HCT116 (cell line): ENCODE measurements at regions not wholly inside any gene's neighbourhood (a gene's known extent, or its start where the extent isn't known, plus 50 kb on each side); places are given as distances from the start of the nearest gene placed in this dataset.

Experiments used
- ATAC-seq: fragments of 200-7000 bp; cut with Tn5 transposase; 2 replicates; pipeline ENCODE4 v1.9.1; 2020; ENCODE audit warnings: mild to moderate bottlenecking, moderate library complexity
- BruUV-seq: library from RNA; stranded (reverse); fragments of 400-500 nt; replicated peaks from 2 replicates; lab custom pipeline; 2021; lab: Mats Ljungman, UMichigan
- CTCF ChIA-PET: fragments of 300-600 bp; sonication (Branson Sonifier 250); formaldehyde crosslinking; loops from one replicate; lab custom pipeline; 2021; ENCODE audit warnings: antibody characterized with exemption; lab: Charles Lee
- POLR2A ChIA-PET: fragments of 300-600, 350-600 bp; sonication (Branson Sonifier 250); formaldehyde crosslinking; loops from one replicate; lab custom pipeline; 2021; ENCODE audit warnings: antibody characterized with exemption; lab: Charles Lee
- RAD21 ChIA-PET, 2 experiments: fragments of 300-600 bp; sonication (Branson Sonifier 250); formaldehyde crosslinking; loops; one replicate each; lab custom pipeline; 2023; ENCODE audit warnings: low total read pairs in 2 of 2; ENCODE audit not compliant: uncharacterized antibody in 2 of 2, unreplicated experiment in 2 of 2, low non-redundant PET in 1 of 2; lab: Charles Lee
- DNase-seq: peaks from one replicate; pipeline ENCODE4 v3.0.0-alpha.2; 2010; ENCODE audit warnings: low read depth, low spot score
- H2AFZ ChIP-seq: fragments of 200-600 bp; shearing (Covaris generic), sonication (generic); 2 replicates; pipeline ENCODE4 v1.6.1; 2017; ENCODE audit warnings: low read depth, mixed run types, mixed read lengths, antibody characterized with exemption, low read length; ENCODE audit not compliant: poor library complexity, severe bottlenecking
- H3K27ac ChIP-seq: 2 replicates; pipeline ENCODE4 v1.5.1; 2012; ENCODE audit warnings: low read depth, low read length
- H3K27me3 ChIP-seq: fragments of 200-600 bp; sonication (generic); 2 replicates; pipeline ENCODE4 v1.6.1; 2016; ENCODE audit warnings: mixed run types, low read length, mixed read lengths; ENCODE audit not compliant: insufficient read depth
- H3K36me3 ChIP-seq, 2 experiments: fragments of 200-500 bp in 1 of 2; fragments of 200-600 bp in 1 of 2; sonication (Bioruptor generic) in 1 of 2; sonication (generic) in 1 of 2; 2 replicates each; pipeline versions ENCODE4 v1.5.1 to v1.6.1; 2014 to 2016; ENCODE audit warnings: low read length in 2 of 2, inconsistent platforms in 1 of 2, mixed read lengths in 1 of 2, mixed run types in 1 of 2; ENCODE audit not compliant: insufficient read depth in 2 of 2, control insufficient read depth in 1 of 2
- H3K4me1 ChIP-seq, 2 experiments: fragments of 200-600 bp in 1 of 2; sonication (generic) in 1 of 2; 2 replicates each; pipeline versions ENCODE4 v1.5.1 to v1.6.1; 2012 to 2017; ENCODE audit warnings: low read length in 2 of 2, inconsistent platforms in 1 of 2, mild to moderate bottlenecking in 1 of 2, mixed read lengths in 1 of 2, mixed run types in 1 of 2, moderate library complexity in 1 of 2; ENCODE audit not compliant: insufficient read depth in 2 of 2, control insufficient read depth in 1 of 2
- H3K4me2 ChIP-seq: fragments of 200-600 bp; sonication (generic); 2 replicates; pipeline ENCODE4 v1.6.1; 2017; ENCODE audit warnings: mixed run types, low read length, mixed read lengths
- H3K4me3 ChIP-seq, 2 experiments: fragments of 200-600 bp in 1 of 2; sonication (generic) in 1 of 2; replicated peaks in 1 of 2; 2 replicates each; pipeline ENCODE4 v1.5.1; 2011 to 2016; ENCODE audit warnings: low read length in 2 of 2, control low read depth in 1 of 2, low read depth in 1 of 2, mild to moderate bottlenecking in 1 of 2, mixed read lengths in 1 of 2, mixed run types in 1 of 2
- H3K79me2 ChIP-seq: fragments of 200-600 bp; sonication (generic); 2 replicates; pipeline ENCODE4 v1.6.1; 2017; ENCODE audit warnings: mild to moderate bottlenecking, mixed run types, low read length, moderate library complexity, mixed read lengths; ENCODE audit not compliant: insufficient read depth
- H3K9ac ChIP-seq: fragments of 200-600 bp; sonication (generic); 2 replicates; pipeline ENCODE4 v1.6.1; 2016; ENCODE audit warnings: low read length, mixed read lengths
- H3K9me2 ChIP-seq: fragments of 200-600 bp; sonication (generic), shearing (Covaris generic); 2 replicates; pipeline ENCODE4 v1.6.1; 2017; ENCODE audit warnings: mixed run types, mild to moderate bottlenecking, moderate library complexity; ENCODE audit not compliant: insufficient read depth
- H3K9me3 ChIP-seq, 2 experiments: fragments of 200-500 bp in 1 of 2; fragments of 200-600 bp in 1 of 2; sonication (Bioruptor generic) in 1 of 2; sonication (generic) in 1 of 2; 2 replicates each; pipeline ENCODE4 v1.6.1; 2014 to 2017; ENCODE audit warnings: low read length in 2 of 2, mixed read lengths in 2 of 2, inconsistent platforms in 1 of 2, low read depth in 1 of 2, mild to moderate bottlenecking in 1 of 2, mixed run types in 1 of 2, moderate library complexity in 1 of 2; ENCODE audit not compliant: control insufficient read depth in 1 of 2, insufficient read depth in 1 of 2
- H4K20me1 ChIP-seq: fragments of 200-600 bp; sonication (generic), shearing (Covaris generic); 2 replicates; pipeline ENCODE4 v1.6.1; 2017; ENCODE audit warnings: mixed run types, mild to moderate bottlenecking, moderate library complexity; ENCODE audit not compliant: insufficient read depth
- CBX3 ChIP-seq: IDR thresholded peaks from 2 replicates; pipeline ENCODE4 v1.6.1; 2012; ENCODE audit warnings: low read depth
- EGR1 ChIP-seq: IDR thresholded peaks from 2 replicates; pipeline ENCODE4 v1.6.1; 2012; ENCODE audit warnings: low read depth
- ELF1 ChIP-seq: IDR thresholded peaks from 2 replicates; pipeline ENCODE4 v1.6.1; 2012; ENCODE audit warnings: low read depth, borderline replicate concordance
- EZH2 ChIP-seq: fragments of 200-600 bp; sonication (generic); IDR thresholded peaks from 2 replicates; pipeline ENCODE4 v1.6.1; 2017; ENCODE audit warnings: antibody characterized with exemption, mixed run types
- EZH2phosphoT487 ChIP-seq: fragments of 200-600 bp; IDR thresholded peaks from 2 replicates; pipeline ENCODE4 v1.6.1; 2018; ENCODE audit warnings: antibody characterized with exemption, borderline replicate concordance
- POLR2A ChIP-seq: IDR thresholded peaks from 2 replicates; pipeline ENCODE4 v1.7.0; 2011; ENCODE audit warnings: borderline replicate concordance; ENCODE audit not compliant: insufficient read depth, insufficient read length; ENCODE audit errors: extremely low read depth
- POLR2AphosphoS5 ChIP-seq: IDR thresholded peaks from 2 replicates; pipeline ENCODE4 v1.6.1; 2011; ENCODE audit warnings: mild to moderate bottlenecking, low read depth, low read length, moderate library complexity
- RAD21 ChIP-seq: IDR thresholded peaks from 2 replicates; pipeline ENCODE4 v1.6.1; 2012; ENCODE audit warnings: low read depth, mild to moderate bottlenecking
- SIN3A ChIP-seq: IDR thresholded peaks from 2 replicates; pipeline ENCODE4 v1.6.1; 2012; ENCODE audit warnings: low read depth
- SRF ChIP-seq: IDR thresholded peaks from 2 replicates; pipeline ENCODE4 v1.6.1; 2012; ENCODE audit warnings: low read depth
- TCF7L2 ChIP-seq: IDR thresholded peaks from 2 replicates; pipeline ENCODE4 v1.7.0; 2011; ENCODE audit warnings: borderline replicate concordance, inconsistent platforms; ENCODE audit not compliant: insufficient read depth, insufficient read length; ENCODE audit errors: extremely low read depth
- YY1 ChIP-seq: IDR thresholded peaks from 2 replicates; pipeline ENCODE4 v1.6.1; 2011; ENCODE audit warnings: low read length, low read depth, moderate library complexity, mild to moderate bottlenecking; ENCODE audit not compliant: insufficient replicate concordance; ENCODE audit errors: extremely low read depth
- intact Hi-C: fragments of 100-400 bp; cut with micrococcal nuclease; formaldehyde crosslinking; loops from 2 replicates; pipeline ENCODE4 v1.10.0; 2022
- TF ChIP-seq, protein P1 (sequence below): IDR thresholded peaks from 2 replicates; pipeline ENCODE4 v1.6.1; 2012
- TF ChIP-seq, protein P2 (sequence below), 3 experiments: fragments of 200-600 bp in 1 of 3; sonication (generic) in 1 of 3; IDR thresholded peaks in 2 of 3; conservative IDR thresholded peaks in 1 of 3; 2 replicates each; pipeline ENCODE4 v1.5.1; 2012 to 2017; ENCODE audit warnings: low read depth in 2 of 3, low read length in 2 of 3, antibody characterized with exemption in 1 of 3, borderline replicate concordance in 1 of 3, control low read depth in 1 of 3, mild to moderate bottlenecking in 1 of 3, mixed read lengths in 1 of 3, mixed run types in 1 of 3, moderate library complexity in 1 of 3; ENCODE audit not compliant: insufficient read depth in 1 of 3

DNA sequence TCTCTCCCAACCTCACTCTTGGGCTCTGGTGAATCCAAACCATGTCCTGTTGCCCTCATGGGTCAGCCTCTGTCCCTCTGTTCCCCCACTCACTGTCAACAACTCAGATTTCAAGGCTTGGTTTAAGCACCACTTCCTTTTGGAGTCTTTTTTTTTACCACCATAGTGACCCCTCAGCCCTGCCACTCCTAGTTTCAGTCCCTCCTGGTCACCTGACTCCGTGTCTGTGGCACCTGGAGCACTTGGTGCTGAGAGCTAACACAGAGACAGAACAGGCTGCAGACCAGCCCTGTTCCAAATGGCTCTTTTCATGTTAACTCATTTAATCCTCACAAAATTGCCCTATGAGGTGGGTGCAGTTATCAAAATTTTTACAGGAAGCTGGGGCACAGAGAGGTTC, 53.6 kb upstream of the SMNDC1 start:
- Histone ChIP-seq H3K4me1 (peaks cover 59 to 79% of the 10 kb centered on the region in 2 experiments), H3K4me2 (peak overlapping the region; percentile 86), H3K36me3 (no peaks in the 10 kb centered on the region), H4K20me1 (no peaks in the 10 kb centered on the region), H3K9me3 (no peaks in the 10 kb centered on the region), H3K27me3 (no peaks in the 10 kb centered on the region), H3K79me2 (no peaks in the 10 kb centered on the region), H3K9ac (no peak overlapping the region), H3K9me2 (no peaks in the 10 kb centered on the region), H3K4me3 (no peak overlapping the region)
- ChIA-PET CTCF (no interaction called here), RAD21 (interaction anchor here in 1 of 2 experiments (0.6 kb wide), 1 partner anchor 102 kb away, joined by 3 read pairs; no protein-coding TSS in a partner anchor), POLR2A (interaction anchor here (1.4 kb wide), 1 partner anchor 41 kb away, joined by 3 read pairs; no protein-coding TSS in a partner anchor)
- intact Hi-C loops, result no loop called here
- TF ChIP-seq POLR2AphosphoS5, result no peak
- no peak for TF ChIP-seq POLR2A
- TF ChIP-seq, all 23 proteins: peak for 0
- H2AFZ ChIP-seq, result no peak overlapping the region
- no peak overlapping the region for H3K27ac ChIP-seq
- no TSS peak for BruUV-seq
- no peak for ATAC-seq
- no peak for DNase-seq

DNA sequence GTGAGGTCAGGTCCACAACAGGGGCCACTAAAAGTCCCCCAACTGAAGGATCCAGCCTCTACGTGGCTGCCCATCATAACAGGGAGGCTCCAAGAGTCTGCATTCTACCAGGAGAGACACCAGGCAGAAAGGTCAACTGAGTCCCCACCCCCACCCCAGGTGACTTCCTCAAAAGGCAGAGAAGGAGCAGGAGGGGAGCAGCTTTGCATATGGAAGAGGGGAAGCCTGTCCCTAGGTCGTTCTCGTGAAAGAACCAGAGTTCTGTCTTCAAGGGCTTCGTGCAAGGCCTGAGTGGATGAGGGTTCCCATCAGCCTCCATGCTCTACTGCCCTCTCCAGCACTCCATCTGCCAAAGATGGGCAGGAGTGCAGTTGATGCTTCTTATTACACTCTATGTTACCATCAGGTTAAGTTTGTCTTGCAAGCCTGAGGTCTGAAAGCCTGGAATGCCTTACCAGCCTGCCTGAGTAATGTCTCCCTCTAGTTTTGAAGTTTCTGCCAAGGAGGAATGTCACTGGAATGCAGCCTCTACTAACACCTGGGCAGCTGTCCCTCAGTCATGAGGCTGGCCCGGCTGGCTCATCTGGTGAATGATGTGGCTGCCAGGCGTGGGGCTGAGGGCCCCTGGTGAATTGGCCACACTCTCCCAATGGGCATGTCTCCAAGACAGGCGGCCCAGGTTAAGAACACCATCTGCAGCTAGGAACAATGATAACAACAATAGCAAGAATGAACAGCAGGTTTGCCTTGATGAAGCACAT, 54.3 kb upstream of the SMNDC1 start:
- Histone ChIP-seq H3K79me2 (no peaks in the 10 kb centered on the region), H2AFZ (no peak overlapping the region), H3K4me3 (no peak overlapping the region), H3K27me3 (no peaks in the 10 kb centered on the region), H3K36me3 (no peaks in the 10 kb centered on the region), H3K4me1 (peaks cover 55 to 79% of the 10 kb centered on the region in 2 experiments), H4K20me1 (no peaks in the 10 kb centered on the region), H3K9me3 (no peaks in the 10 kb centered on the region), H3K9ac (no peak overlapping the region), H3K4me2 (peak overlapping the region; percentile 86), H3K9me2 (no peaks in the 10 kb centered on the region), H3K27ac (no peak overlapping the region)
- peak; percentile 40 for ATAC-seq
- CTCF ChIA-PET, result no interaction called here
- peak; percentile 38 for DNase-seq
- BruUV-seq, result no TSS peak
- RAD21 ChIA-PET, result no interaction called here
- intact Hi-C loops, result no loop called here
- POLR2A ChIA-PET, result interaction anchor here (1.4 kb wide), 1 partner anchor 40 kb away, joined by 3 read pairs; no protein-coding TSS in a partner anchor
- TF ChIP-seq POLR2A, result no peak
- TF ChIP-seq, protein P1, sequence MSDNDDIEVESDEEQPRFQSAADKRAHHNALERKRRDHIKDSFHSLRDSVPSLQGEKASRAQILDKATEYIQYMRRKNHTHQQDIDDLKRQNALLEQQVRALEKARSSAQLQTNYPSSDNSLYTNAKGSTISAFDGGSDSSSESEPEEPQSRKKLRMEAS, result no peak
- TF ChIP-seq, protein P2, sequence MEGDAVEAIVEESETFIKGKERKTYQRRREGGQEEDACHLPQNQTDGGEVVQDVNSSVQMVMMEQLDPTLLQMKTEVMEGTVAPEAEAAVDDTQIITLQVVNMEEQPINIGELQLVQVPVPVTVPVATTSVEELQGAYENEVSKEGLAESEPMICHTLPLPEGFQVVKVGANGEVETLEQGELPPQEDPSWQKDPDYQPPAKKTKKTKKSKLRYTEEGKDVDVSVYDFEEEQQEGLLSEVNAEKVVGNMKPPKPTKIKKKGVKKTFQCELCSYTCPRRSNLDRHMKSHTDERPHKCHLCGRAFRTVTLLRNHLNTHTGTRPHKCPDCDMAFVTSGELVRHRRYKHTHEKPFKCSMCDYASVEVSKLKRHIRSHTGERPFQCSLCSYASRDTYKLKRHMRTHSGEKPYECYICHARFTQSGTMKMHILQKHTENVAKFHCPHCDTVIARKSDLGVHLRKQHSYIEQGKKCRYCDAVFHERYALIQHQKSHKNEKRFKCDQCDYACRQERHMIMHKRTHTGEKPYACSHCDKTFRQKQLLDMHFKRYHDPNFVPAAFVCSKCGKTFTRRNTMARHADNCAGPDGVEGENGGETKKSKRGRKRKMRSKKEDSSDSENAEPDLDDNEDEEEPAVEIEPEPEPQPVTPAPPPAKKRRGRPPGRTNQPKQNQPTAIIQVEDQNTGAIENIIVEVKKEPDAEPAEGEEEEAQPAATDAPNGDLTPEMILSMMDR (IDR thresholded peaks at IDR 0.05 in 2 of 3, conservative IDR thresholded peaks at IDR 0.05 in 1 of 3; ENCODE audit: borderline replicate concordance in 1 of 3, insufficient read depth in 1 of 3, low read depth in 2 of 3, low read length in 2 of 3), result 0 out of 6 replicates have a peak, but pooled peaks of 1 of the 3 experiments have one; percentile 8
- no peak for TF ChIP-seq SRF
- no peak for TF ChIP-seq SIN3A
- peak; percentile 71; the same call in 1 of the 2 replicates for TF ChIP-seq POLR2AphosphoS5
- no peak for TF ChIP-seq EZH2phosphoT487
- no peak for TF ChIP-seq EZH2
- TF ChIP-seq TCF7L2, result peak; percentile 64
- TF ChIP-seq RAD21, result no peak
- no peak for TF ChIP-seq CBX3
- TF ChIP-seq ELF1, result no peak
- no peak for TF ChIP-seq EGR1
- TF ChIP-seq YY1, result peak; percentile 38
